ENCODE measurements at regions not wholly inside any gene's neighbourhood (a gene's known extent, or its start where the extent isn't known, plus 50 kb on each side); places are given as distances from the start of the nearest gene placed in this dataset.
"Not testable (repeated sequence)": the region's sequence is repeated elsewhere in the genome, so short reads cannot be mapped to it uniquely, and the experiment has no call there.

GRCh38 chr2:87956613-87957012 is 59.7 kb downstream of the RNU2-63P start:
- intact Hi-C loops (cut with DNase I); DNase-seq: not testable (repeated sequence)
- ATAC-seq = peak in 1 of 2 donors; percentile 49

DNA sequence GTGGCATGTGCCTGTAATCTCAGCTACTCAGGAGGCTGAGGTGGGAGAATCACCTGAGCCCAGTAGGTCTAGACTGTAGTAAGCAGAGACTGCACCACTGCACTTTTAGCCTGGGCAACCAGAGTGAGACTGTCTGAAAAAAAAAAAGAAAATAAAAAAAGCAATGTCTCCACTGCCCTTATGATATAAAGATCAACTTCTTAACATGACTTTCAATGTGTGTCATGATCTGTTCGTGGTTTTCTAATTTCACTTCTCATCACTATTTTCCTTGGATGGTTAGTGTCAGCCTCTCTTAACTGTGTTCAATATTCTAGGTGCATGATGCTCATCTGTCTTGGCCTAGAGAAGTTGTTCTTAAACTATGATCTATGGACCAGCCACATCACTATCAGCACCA is 67.3 kb downstream of the RNU2-63P start:
- ATAC-seq; DNase-seq; intact Hi-C loops (cut with DNase I): not testable (repeated sequence)

- DNase-seq; ATAC-seq; intact Hi-C loops (cut with DNase I): not testable (repeated sequence)
Observed at GRCh38 chr2:87946644-87947370, 69.5 kb downstream of the RNU2-63P start.

- DNase-seq; intact Hi-C loops (cut with DNase I); ATAC-seq: not testable (repeated sequence)
Observed at GRCh38 chr2:87939299-87939698, 77.0 kb downstream of the RNU2-63P start.

GRCh38 chr2:87919023-87919665 is 93.5 kb upstream of the RGPD2 start:
- ATAC-seq; intact Hi-C loops (cut with DNase I): not testable (repeated sequence)

GRCh38 chr2:87917194-87917593 is 91.6 kb upstream of the RGPD2 start:
- intact Hi-C loops (cut with DNase I); ATAC-seq; DNase-seq: not testable (repeated sequence)

More at GRCh38 chr2:87919023-87919665, 93.5 kb upstream of the RGPD2 start:
- not testable (repeated sequence) for DNase-seq

- ATAC-seq; intact Hi-C loops (cut with DNase I); DNase-seq: not testable (repeated sequence)
Observed at GRCh38 chr2:87910848-87911247, 85.3 kb upstream of the RGPD2 start.

- intact Hi-C loops (cut with DNase I); DNase-seq: not testable (repeated sequence)
- ATAC-seq = peak in 1 of 2 donors; percentile 77
Observed at GRCh38 chr2:87909042-87909441, 83.4 kb upstream of the RGPD2 start.

DNA sequence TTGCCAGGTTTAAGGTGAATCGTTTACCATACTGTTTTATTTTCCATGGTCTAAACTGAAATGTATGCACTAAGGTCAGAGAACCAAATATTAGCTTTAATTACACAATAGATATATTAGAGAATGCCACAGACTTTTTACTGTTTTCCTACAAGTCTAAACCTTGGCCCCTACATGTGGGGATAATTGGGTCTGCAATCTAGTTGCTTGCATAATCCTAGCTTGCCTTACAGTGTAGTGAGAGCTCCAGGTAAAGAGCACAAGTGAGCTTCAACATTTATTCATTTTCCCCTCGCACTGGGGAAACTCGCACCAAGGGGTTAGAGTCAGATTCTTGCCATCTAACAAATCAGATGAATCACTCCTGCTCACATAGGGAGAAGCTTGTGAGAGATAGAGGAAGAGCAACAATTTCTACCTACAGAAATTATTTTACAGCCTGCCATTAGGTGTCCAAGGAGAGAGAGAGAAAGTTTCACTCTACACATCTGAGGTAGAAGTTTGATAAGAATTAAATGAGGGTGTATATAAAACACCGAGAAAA is 82.0 kb upstream of the RGPD2 start:
- intact Hi-C loops (cut with DNase I); DNase-seq; ATAC-seq: not testable (repeated sequence)

DNA sequence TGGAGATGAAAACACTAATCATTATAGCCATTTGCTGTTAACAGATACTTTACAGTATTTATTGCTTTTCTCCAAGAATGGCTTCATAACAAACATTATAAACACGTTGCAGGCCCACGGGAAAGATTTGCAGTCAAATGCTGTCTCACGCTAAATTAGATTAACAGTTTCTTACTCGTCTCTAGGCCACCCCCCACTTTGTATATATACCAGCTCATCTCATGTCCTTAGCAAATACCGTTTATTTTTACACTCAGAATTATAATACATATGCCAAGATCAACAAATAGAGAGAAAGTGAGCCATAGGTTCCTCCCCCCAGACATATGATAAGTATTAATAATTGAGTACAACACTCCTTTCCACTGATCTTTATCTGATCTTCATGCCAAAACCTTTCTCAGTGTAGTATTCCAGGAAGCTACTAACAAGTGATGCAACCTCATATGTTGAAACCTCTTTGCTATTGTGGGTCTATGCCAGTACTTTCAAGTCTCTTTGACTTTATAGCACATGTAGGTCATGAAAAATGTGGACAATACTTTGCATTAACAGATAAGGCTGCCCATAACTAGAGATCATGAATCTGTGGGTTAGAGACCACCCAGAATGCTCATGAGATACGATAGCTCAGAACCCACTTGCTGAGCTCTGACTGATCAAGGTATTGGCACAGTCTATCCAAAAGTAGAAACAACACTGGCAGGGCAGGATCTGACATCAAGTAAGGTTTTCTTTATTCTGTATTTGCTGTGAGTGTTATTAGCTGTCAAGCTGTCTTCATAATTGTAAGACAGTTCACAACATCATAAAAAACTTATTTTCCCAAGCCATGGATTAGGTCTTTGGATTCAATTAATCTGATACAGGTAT is 77.9 kb upstream of the RGPD2 start:
- peak in 1 of 2 donors; percentile 75 for ATAC-seq
- DNase-seq; intact Hi-C loops (cut with DNase I): not testable (repeated sequence)

- DNase-seq; intact Hi-C loops (cut with DNase I); ATAC-seq: not testable (repeated sequence)
Observed at GRCh38 chr2:87883659-87884058, 58.1 kb upstream of the RGPD2 start.

Data from left cardiac atrium (tissue), 4 donors.